Upper lobe of left lung (tissue), 6 donors: ENCODE measurements at regions not wholly inside any gene's neighbourhood (a gene's known extent, or its start where the extent isn't known, plus 50 kb on each side); places are given as distances from the start of the nearest gene placed in this dataset.

ENCODE experiments used
- ATAC-seq, 2 donors: fragments of 200-7000 bp; cut with Tn5 transposase; one replicate each; pipeline ENCODE4 v1.9.1; 2022; ENCODE audit warnings: mild to moderate bottlenecking in 2 of 2, moderate library complexity in 2 of 2; ENCODE audit not compliant: low FRiP score in 2 of 2
- DNase-seq, 2 donors: peaks; one replicate each; pipeline ENCODE4 v3.0.0-alpha.2; 2019 to 2020
- H3K27ac ChIP-seq, 4 donors: fragments of 200-600 bp; sonication (generic); one replicate each; pipeline ENCODE4 v1.5.1; 2016 to 2019
- H3K27me3 ChIP-seq, 4 donors: fragments of 200-600 bp; sonication (generic); one replicate each; pipeline ENCODE4 v1.5.1; 2017 to 2019
- H3K36me3 ChIP-seq, 4 donors: fragments of 200-600 bp; sonication (generic); one replicate each; pipeline ENCODE4 v1.5.1; 2016 to 2019
- H3K4me1 ChIP-seq, 4 donors: fragments of 200-600 bp; sonication (generic); one replicate each; pipeline ENCODE4 v1.5.1; 2018 to 2019
- H3K4me3 ChIP-seq, 4 donors: fragments of 200-600 bp; sonication (generic); one replicate each; pipeline ENCODE4 v1.5.1; 2017 to 2019; ENCODE audit warnings: mild to moderate bottlenecking in 2 of 4, moderate library complexity in 1 of 4
- H3K9me3 ChIP-seq, 4 donors: fragments of 200-600 bp; sonication (generic); one replicate each; pipeline ENCODE4 v1.5.1; 2018 to 2019
- CTCF ChIP-seq, 6 experiments: fragments of 450-650 bp in 4 of 6; fragments of 200-600 bp in 2 of 6; sonication (generic) in 2 of 6; IDR thresholded peaks; one replicate each; pipeline ENCODE4 v1.5.1; 2016 to 2019; ENCODE audit warnings: antibody characterized with exemption in 6 of 6
- EP300 ChIP-seq, 4 donors: sonication (generic); formaldehyde crosslinking; IDR thresholded peaks; one replicate each; pipeline ENCODE4 v1.5.1; 2017; ENCODE audit warnings: antibody characterized with exemption in 4 of 4, control low read depth in 2 of 4
- POLR2A ChIP-seq, 4 donors: fragments of 450-650 bp; IDR thresholded peaks; one replicate each; pipeline ENCODE4 v1.5.1; 2016 to 2017; ENCODE audit warnings: antibody characterized with exemption in 4 of 4, mild to moderate bottlenecking in 2 of 4
- POLR2AphosphoS5 ChIP-seq, 2 donors: sonication (generic); formaldehyde crosslinking; IDR thresholded peaks; one replicate each; pipeline ENCODE4 v1.5.1; 2017; ENCODE audit warnings: antibody characterized with exemption in 2 of 2
- WGBS, 2 donors: methylation state at CpG; one replicate each; pipeline ENCODE4 v1.1.5; 2017 to 2018; 5-methylcytosine and 5-hydroxymethylcytosine counted together
- donor health status: DM: no; HTN: no; CAD: no; lungs with moderate emphysema.
- donor health status: DM: no; HTN: yes; CAD: no; lungs with severe emphysema.

- Histone ChIP-seq H3K9me3 (no peaks in the 10 kb centered on the region), H3K27me3 (no peaks in the 10 kb centered on the region), H3K27ac (no peak overlapping the region), H3K4me3 (no peak overlapping the region), H3K4me1 (peaks cover 0 to 3% (median 0%) of the 10 kb centered on the region in 4 donors), H3K36me3 (no peaks in the 10 kb centered on the region)
- TF ChIP-seq EP300 (IDR thresholded peaks at IDR 0.05): no peak
- TF ChIP-seq POLR2AphosphoS5 (IDR thresholded peaks at IDR 0.05): no peak
- TF ChIP-seq CTCF (IDR thresholded peaks at IDR 0.05): no peak
- TF ChIP-seq POLR2A (IDR thresholded peaks at IDR 0.05): no peak
- DNase-seq (no peak), ATAC-seq (no peak)
- WGBS, 2 donors: 60 to 73% methylated on average over 3 of the region's 3 CpGs
These were observed 152.0 kb downstream of the KCNA5 start for GRCh38 chr12:5195691-5196090.

- no peak for TF ChIP-seq POLR2A (IDR thresholded peaks at IDR 0.05)
- TF ChIP-seq POLR2AphosphoS5 (IDR thresholded peaks at IDR 0.05): no peak
- no peak for TF ChIP-seq CTCF (IDR thresholded peaks at IDR 0.05)
- TF ChIP-seq EP300 (IDR thresholded peaks at IDR 0.05): no peak
- no peak overlapping the region for H3K27ac ChIP-seq
- H3K27me3 ChIP-seq: no peaks in the 10 kb centered on the region
- no peak overlapping the region for H3K4me3 ChIP-seq
- 17 to 30% methylated on average over 1 of the region's 1 CpG for WGBS, 2 donors
- H3K36me3 ChIP-seq: no peaks in the 10 kb centered on the region
- peaks cover 0 to 4% (median 0%) of the 10 kb centered on the region in 4 donors for H3K4me1 ChIP-seq
- no peaks in the 10 kb centered on the region for H3K9me3 ChIP-seq
- DNase-seq: no peak
- ATAC-seq: no peak
These were observed 153.5 kb downstream of the KCNA5 start for GRCh38 chr12:5197131-5197530.

GRCh38 chr12:5197656-5198055 lies 154.0 kb downstream of the KCNA5 start:
- H3K9me3 ChIP-seq: no peaks in the 10 kb centered on the region
- ATAC-seq (no peak), DNase-seq (no peak)
- TF ChIP-seq CTCF (IDR thresholded peaks at IDR 0.05): no peak
- no peak for TF ChIP-seq POLR2A (IDR thresholded peaks at IDR 0.05)
- no peak for TF ChIP-seq EP300 (IDR thresholded peaks at IDR 0.05)
- no peak for TF ChIP-seq POLR2AphosphoS5 (IDR thresholded peaks at IDR 0.05)
- 69 to 88% methylated on average over 2 of the region's 2 CpGs for WGBS, 2 donors
- H3K4me3 ChIP-seq: no peak overlapping the region
- no peak overlapping the region for H3K27ac ChIP-seq
- H3K36me3 ChIP-seq: no peaks in the 10 kb centered on the region
- H3K4me1 ChIP-seq: peaks cover 0 to 4% (median 0%) of the 10 kb centered on the region in 4 donors
- no peaks in the 10 kb centered on the region for H3K27me3 ChIP-seq

- no peaks in the 10 kb centered on the region for H3K36me3 ChIP-seq
- peaks cover 0 to 4% (median 0%) of the 10 kb centered on the region in 4 donors for H3K4me1 ChIP-seq
- no peak overlapping the region for H3K27ac ChIP-seq
- peak in 5 of 6 experiments; percentile 44 to 65 (median 60) for TF ChIP-seq CTCF (IDR thresholded peaks at IDR 0.05)
- TF ChIP-seq POLR2AphosphoS5 (IDR thresholded peaks at IDR 0.05): no peak
- TF ChIP-seq POLR2A (IDR thresholded peaks at IDR 0.05): no peak
- H3K9me3 ChIP-seq: no peaks in the 10 kb centered on the region
- ATAC-seq (no peak), DNase-seq (peak; percentile 30 to 69)
- WGBS, 2 donors: 22 to 30% methylated on average over 14 of the region's 14 CpGs
- no peaks in the 10 kb centered on the region for H3K27me3 ChIP-seq
- no peak overlapping the region for H3K4me3 ChIP-seq
These were observed 156.8 kb downstream of the KCNA5 start for GRCh38 chr12:5200278-5201087.
